CD4-positive, alpha-beta T cell treated with Interleukin-4 for 1 hour (primary cell): ENCODE measurements at regions not wholly inside any gene's neighbourhood (a gene's known extent, or its start where the extent isn't known, plus 50 kb on each side); places are given as distances from the start of the nearest gene placed in this dataset.

Experiments used
- DNase-seq, 2 donors: peaks; one replicate each; pipeline ENCODE4 v3.0.0-alpha.2; 2020 to 2022

- no peak for DNase-seq
These were observed 532.8 kb downstream of the BRD1 start for GRCh38 chr22:49294656-49295464.

DNA sequence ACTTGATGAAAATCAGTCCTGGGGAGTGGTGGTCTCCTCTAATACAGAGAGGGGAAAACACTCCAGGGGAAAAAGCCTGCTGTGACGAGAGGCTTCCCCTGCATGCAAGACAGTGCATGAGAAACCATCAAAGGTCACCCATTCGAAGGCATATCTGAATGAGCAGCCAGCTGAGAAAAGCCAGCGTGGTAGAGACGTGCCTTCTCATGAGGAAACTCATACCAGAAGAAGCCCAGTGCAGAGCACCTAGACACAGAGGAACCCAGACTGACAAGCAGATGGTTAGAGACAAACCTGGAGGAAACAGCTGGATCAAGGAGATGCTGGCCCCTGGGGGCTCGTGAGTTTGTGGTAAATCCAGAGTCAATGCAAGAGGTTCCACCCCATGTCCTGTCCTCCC, 534.8 kb downstream of the BRD1 start:
- no peak for DNase-seq

GRCh38 chr22:49291781-49292180, 535.9 kb downstream of the BRD1 start:
- DNase-seq = no peak

- no peak for DNase-seq
These were observed 536.5 kb downstream of the BRD1 start for GRCh38 chr22:49291169-49291568.

DNA sequence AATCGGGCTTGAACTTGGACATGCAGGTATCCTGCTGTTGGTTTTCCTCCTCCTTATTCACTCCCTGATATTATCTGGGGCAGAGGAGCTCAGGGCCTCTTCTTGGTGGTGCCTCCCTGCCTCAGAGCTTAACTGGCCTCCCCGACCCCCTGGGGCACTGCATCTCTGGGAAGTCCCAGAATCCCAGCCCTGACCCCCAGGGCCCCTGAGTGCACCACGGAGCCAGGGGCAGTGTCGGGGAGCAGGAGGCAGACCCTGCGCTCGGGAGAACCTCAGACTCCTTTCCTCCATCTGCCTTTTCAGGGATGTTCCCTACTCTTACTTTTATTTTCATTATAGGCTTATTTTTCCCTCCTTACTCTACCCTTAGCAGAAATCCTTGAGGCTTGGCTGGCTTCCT, 537.0 kb downstream of the BRD1 start:
- DNase-seq = no peak

DNA sequence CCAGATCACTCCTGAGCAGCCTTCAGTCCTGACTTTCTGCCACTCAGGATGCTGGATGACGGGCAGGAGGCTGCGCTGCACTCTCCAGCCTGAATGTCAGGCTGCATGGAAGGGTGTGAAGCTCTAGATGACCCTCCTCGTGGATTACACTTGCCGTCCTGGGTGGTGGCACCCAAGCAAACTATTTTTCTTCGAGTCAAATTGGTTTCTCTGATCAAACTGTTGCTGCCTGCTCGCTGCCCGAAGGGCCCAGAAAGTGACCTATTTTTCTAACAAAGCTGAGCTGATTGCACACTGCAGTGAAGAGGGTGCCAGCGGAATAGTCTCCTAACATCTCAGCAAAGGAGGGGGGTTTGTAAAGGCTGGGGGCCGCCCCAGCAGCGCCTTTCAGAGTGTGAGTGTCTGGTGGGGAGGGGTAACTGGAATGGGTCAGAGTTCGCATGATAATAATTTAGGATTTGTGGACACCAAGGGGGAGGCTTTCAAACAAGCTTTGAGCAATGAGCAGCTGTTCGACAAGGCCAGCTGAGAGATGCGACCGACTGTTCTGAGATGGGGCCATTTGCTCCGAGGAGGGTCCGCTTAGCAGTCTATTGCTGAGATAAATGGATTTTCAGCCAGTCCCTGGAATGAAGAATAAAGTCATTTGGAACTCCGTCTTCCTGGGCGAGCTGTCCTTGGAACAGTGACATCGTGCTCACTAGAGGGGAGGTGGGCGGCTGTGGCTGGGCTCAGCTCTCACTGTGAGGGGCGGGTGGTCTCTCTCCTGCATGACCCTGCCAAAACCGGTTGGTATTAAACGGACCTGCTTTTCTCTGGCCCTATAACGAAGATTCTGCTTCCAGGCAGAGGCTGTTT, 537.6 kb downstream of the BRD1 start:
- DNase-seq = no peak

DNA sequence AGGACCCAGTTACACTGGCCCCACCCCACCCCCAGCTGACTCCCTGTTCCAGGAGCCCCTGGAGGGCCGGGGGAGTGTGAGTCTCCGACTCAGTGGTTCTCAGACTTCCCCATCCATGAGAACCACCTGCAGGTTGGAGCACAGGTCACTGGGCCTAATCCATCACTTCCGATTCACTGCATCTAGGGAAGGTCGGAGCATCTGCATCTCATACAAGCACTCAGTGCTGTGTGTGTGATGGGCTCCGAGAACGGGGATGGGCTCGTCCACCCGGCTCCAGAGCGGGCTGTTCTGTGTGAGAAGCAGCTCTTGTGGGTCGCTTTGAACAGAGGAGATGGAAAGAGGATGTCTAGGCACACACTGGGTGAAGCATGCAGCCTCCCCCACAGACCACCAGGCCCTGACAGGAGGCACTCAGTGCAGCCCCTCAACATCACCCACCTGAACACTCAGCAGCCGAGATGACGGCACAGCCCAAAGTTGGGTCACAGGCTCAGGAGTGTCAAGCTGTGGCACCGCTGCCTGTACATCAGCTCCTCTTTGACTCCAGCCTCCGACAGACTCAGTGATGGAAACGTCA, 541.4 kb downstream of the BRD1 start:
- DNase-seq = no peak

DNA sequence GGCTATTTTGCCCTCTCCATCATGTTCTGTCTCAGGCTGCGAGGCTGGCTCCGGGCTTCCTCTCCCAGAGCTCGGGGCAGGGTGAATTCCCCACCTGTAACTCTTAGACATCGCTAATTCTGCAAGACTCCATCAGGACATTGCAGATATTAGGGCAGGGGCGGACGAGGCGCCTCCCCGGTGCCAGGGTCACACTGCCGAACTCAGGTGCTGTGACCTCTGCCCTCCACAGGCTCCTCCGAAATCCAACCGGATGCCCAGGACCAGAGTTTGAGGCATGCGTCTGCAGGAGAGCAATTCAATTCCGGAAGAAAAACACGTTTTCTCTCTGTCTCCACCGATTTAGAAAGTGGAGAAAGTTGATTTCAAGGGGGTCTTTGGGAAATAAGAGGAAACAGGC, 542.7 kb downstream of the BRD1 start:
- no peak for DNase-seq

- no peak for DNase-seq
These were observed 543.5 kb downstream of the BRD1 start for GRCh38 chr22:49284056-49284784.

DNA sequence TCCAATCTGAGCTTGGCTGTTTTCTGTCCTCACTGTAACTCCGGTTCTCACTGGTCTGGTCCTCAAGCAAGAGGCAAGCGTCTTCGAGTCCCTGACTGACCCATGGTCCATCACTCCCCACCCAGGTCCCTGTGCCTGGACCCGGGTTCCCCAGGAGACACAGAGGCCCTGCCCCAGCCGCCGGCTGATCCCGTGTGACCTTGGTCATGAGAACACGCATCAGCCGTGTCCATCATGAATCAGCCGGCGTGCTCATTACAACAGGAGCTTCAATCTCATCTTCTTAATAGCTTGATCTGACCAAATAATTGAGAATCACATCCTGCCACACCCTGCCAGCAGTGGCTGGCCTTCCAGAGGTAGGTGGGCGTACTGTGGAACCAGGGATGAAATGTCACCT, 545.1 kb downstream of the BRD1 start:
- no peak for DNase-seq

DNA sequence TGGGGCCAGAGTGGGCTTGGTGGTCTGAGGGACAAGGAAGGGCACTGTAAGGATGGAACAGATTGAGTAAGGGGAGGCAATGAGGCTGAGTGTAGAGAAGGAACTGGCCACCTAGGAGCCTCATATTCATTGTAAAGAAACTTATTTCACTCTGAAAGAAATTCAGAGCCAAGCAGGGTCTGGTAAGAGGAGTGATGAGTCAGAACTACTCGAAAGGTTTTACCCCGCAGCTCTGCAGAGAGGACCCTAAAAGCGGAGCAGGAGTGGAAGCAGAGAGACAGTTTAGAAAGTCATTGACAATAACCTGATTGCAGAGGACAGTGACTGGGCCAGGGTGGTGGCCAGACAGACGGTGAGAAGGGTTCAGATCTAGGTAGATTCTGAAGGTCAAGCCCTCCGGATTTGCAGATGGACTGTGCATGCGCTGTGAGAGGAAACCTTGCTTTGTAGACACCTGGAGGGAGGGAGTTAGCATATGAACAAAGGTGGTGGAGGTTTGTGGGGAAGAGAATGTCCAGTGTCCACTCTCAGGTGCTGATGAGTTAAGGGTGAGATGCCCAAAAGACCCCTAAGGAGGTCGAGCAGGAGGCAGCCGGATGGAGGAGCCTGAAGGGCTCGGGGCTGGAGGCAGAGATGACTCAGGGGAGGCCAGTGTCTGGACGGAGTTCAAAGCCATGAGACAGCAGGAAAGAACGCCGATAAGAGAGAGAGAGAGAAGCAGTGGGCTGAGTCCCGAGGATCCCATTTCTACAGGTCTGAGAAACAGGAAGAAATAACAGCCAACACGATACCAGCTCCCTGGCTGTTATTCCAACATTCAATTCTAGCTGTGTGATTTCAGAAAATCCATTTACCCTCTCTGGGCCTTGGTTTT, 546.0 kb downstream of the BRD1 start:
- DNase-seq = no peak

- no peak for DNase-seq
These were observed 549.3 kb downstream of the BRD1 start for GRCh38 chr22:49278340-49278739.

DNA sequence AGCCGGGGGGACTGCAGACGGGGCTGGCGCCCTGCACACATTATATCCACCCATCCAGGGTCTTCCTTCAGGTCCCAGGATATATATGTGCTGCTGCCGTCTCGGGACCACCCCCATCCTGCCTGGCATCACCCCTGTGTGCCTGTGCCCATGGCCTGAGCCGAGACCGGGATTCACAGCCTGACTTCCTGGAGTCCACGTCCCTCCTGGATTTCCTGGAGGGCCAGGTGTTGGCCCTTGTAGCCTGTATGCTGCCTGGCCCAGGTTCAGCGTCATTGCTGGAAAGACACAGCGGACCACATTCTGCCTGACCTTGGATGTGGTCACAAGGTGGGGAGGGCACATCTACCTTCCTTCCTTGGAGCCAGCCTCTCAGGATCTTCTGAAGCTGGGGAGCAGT, 551.1 kb downstream of the BRD1 start:
- DNase-seq = no peak

DNA sequence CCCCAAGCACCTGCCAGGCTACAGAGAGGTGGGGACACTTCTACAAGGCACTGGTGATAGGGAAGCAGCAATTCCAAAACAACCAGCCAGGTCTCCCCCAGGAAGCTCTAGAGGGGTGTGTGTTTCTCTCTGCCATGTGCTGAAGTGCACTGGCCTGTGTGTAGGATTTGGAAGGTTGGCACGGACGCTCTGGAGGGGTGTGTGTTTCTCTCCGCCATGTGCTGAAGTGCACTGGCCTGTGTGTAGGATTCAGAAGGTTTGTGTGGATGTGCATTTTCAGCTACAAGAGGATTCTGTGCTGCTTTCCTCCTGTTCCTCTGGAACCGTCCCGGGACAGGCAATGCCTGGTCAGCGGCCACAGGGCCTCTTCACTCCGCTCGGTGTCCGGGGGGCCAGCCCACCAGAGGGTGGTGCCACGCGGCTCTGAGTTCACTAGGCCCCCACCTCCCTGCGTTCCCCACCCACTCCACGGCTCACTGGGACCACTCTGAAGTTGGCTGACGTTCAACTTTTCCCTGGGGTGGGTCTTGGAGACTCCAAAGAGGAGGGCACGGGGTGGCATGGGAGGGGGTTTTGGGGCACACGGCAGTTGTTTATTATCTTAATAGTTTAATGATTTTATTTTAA, 552.8 kb downstream of the BRD1 start:
- DNase-seq = no peak

DNA sequence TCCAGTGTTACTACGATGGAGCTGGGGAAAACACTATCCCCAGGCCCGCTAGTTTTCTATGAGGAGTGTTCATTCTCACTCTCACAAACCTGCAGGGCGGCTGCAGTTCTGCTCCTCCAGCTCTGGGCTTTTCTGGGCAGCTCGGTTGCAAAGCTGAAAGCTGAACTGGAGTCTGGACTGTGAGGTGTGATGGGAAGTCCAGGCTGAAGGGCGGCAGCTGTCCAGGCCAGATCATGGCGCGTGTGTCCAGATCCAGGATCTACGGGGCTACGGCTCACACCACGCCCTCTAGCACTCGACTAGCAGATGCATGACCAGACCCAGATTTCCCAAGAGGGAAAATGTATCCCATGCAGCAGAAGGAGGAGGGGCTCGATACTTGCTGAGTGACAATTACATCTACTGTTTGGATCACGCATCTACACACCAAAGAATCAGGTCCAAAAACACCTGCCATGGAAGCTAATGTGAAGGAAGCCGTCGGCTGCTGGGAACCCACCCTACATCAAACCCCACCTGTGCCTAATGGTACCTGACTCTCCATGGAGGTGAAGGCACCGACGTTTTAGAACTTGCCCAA, 555.0 kb downstream of the BRD1 start:
- no peak for DNase-seq

- no peak for DNase-seq
These were observed 555.8 kb downstream of the BRD1 start for GRCh38 chr22:49271831-49272230.

GRCh38 chr22:49271369-49271727, 556.3 kb downstream of the BRD1 start:
- no peak for DNase-seq

GRCh38 chr22:49270595-49271368, 556.9 kb downstream of the BRD1 start:
- DNase-seq = no peak

- DNase-seq = no peak
These were observed 557.7 kb downstream of the BRD1 start for GRCh38 chr22:49269928-49270327.

DNA sequence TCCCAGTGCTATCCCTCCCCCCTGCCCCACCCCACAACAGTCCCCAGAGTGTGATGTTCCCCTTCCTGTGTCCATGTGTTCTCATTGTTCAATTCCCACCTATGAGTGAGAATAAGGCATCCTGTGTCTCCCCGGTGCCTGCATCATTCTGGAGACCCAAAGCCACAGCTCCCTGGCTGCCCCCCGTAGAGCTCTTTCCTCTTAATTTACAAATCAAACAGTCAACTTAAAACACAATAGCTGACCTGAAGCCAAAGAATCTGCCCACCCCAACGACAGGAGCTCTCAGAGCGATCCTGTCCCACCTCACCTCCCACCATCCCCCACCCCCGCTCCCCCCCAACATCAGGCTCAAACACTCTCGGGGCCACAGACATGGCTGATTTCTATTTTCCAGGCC, 558.3 kb downstream of the BRD1 start:
- no peak for DNase-seq

DNA sequence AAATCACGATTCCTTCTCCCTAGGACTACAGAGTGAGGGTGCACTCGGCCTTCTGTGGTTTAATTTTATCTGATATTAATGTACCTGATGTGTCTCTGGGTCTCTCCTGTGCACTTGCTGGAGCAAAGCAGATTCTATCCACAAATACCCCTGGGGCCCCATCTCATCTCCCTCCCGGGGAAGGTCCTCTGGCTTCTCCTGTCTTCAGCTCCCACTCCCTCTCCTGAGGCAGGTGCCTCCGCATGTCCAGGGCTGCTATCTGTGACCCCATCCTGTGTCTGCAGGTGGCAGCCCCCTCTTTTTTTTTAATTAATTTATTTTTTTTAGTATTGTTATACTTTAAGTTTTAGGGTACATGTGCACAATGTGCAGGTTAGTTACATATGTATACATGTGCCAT, 558.7 kb downstream of the BRD1 start:
- DNase-seq = no peak
